ENCODE measurements at regions not wholly inside any gene's neighbourhood (a gene's known extent, or its start where the extent isn't known, plus 50 kb on each side); places are given as distances from the start of the nearest gene placed in this dataset.

GRCh38 chr4:41461780-41462307, 76.1 kb upstream of the LIMCH1 start:
- no peaks in the 10 kb centered on the region for H3K79me2 ChIP-seq (ENCODE audit: control insufficient read depth, insufficient read depth, low read length)
- ChIA-PET POLR2A (no interaction called here), CTCF (no interaction called here)
- H3K4me2 ChIP-seq (replicated peaks; ENCODE audit: low read depth, low read length, poor library complexity, severe bottlenecking), result no peak overlapping the region
- no peak overlapping the region for H2AFZ ChIP-seq (ENCODE audit: insufficient read depth, low read depth, low read length, poor library complexity, severe bottlenecking)
- H3K4me3 Mint-ChIP-seq, result no peak overlapping the region
- no peaks in the 10 kb centered on the region for H3K36me3 ChIP-seq (replicated peaks in 1 of 2; ENCODE audit: control extremely low read depth in 1 of 2, control insufficient read depth in 1 of 2, extremely low read depth in 1 of 2, insufficient read depth in 2 of 2, low read length in 1 of 2)
- no peaks in the 10 kb centered on the region for H4K20me1 ChIP-seq (ENCODE audit: control insufficient read depth, insufficient read depth, low read length, poor library complexity, severe bottlenecking)
- no peaks in the 10 kb centered on the region for H3K27me3 ChIP-seq (replicated peaks in 1 of 4; ENCODE audit: control extremely low read depth in 1 of 4, control insufficient read depth in 3 of 4, insufficient read depth in 4 of 4, low read length in 3 of 4)
- 94% methylated on average over 2 of the region's 3 CpGs for WGBS (ENCODE audit: insufficient coverage)
- H3K27me3 Mint-ChIP-seq, result peaks cover 3% of the 10 kb centered on the region
- H3K9me3 ChIP-seq (ENCODE audit: control extremely low read depth in 1 of 3, control insufficient read depth in 2 of 3, insufficient read depth in 1 of 3, low read length in 2 of 3), result no peaks in the 10 kb centered on the region
- H3K9me3 Mint-ChIP-seq (ENCODE audit: insufficient read depth), result no peaks in the 10 kb centered on the region
- DNase-seq (no peak), ATAC-seq (ENCODE audit: low read depth) (no peak)
- no peak overlapping the region for H3K27ac ChIP-seq (ENCODE audit: low read length in 2 of 2)
- intact Hi-C loops (cut with micrococcal nuclease), result no loop called here
- no peak for TF ChIP-seq CTCF (IDR thresholded peaks at IDR 0.05)
- no peak overlapping the region for H3K9ac ChIP-seq (ENCODE audit: low read length)
- H3K27ac Mint-ChIP-seq, result no peak overlapping the region
- H3K4me3 ChIP-seq (ENCODE audit: control extremely low read depth in 1 of 5, extremely low read depth in 1 of 5, insufficient read depth in 1 of 5, low read depth in 2 of 5, low read length in 4 of 5), result no peak overlapping the region
- no peaks in the 10 kb centered on the region for H3K4me1 ChIP-seq (ENCODE audit: control insufficient read depth in 2 of 2, insufficient read depth in 2 of 2, low read length in 2 of 2)
- H3K4me1 Mint-ChIP-seq, result no peaks in the 10 kb centered on the region

- Histone ChIP-seq H3K27ac (ENCODE audit: low read length in 2 of 2) (no peak overlapping the region), H3K4me3 (ENCODE audit: control extremely low read depth in 1 of 5, extremely low read depth in 1 of 5, insufficient read depth in 1 of 5, low read depth in 2 of 5, low read length in 4 of 5) (no peak overlapping the region), H3K79me2 (ENCODE audit: control insufficient read depth, insufficient read depth, low read length) (no peaks in the 10 kb centered on the region), H4K20me1 (ENCODE audit: control insufficient read depth, insufficient read depth, low read length, poor library complexity, severe bottlenecking) (no peaks in the 10 kb centered on the region), H3K4me1 (ENCODE audit: control insufficient read depth in 2 of 2, insufficient read depth in 2 of 2, low read length in 2 of 2) (no peaks in the 10 kb centered on the region), H2AFZ (ENCODE audit: insufficient read depth, low read depth, low read length, poor library complexity, severe bottlenecking) (no peak overlapping the region), H3K36me3 (replicated peaks in 1 of 2; ENCODE audit: control extremely low read depth in 1 of 2, control insufficient read depth in 1 of 2, extremely low read depth in 1 of 2, insufficient read depth in 2 of 2, low read length in 1 of 2) (no peaks in the 10 kb centered on the region), H3K9ac (ENCODE audit: low read length) (no peak overlapping the region), H3K27me3 (replicated peaks in 1 of 4; ENCODE audit: control extremely low read depth in 1 of 4, control insufficient read depth in 3 of 4, insufficient read depth in 4 of 4, low read length in 3 of 4) (peaks cover 0 to 3% (median 0%) of the 10 kb centered on the region in 4 experiments), H3K9me3 (ENCODE audit: control extremely low read depth in 1 of 3, control insufficient read depth in 2 of 3, insufficient read depth in 1 of 3, low read length in 2 of 3) (peaks cover 0 to 1% (median 0%) of the 10 kb centered on the region in 3 donors), H3K4me2 (replicated peaks; ENCODE audit: low read depth, low read length, poor library complexity, severe bottlenecking) (no peak overlapping the region)
- no peak overlapping the region for H3K4me3 Mint-ChIP-seq
- intact Hi-C loops (cut with micrococcal nuclease), result no loop called here
- no peaks in the 10 kb centered on the region for H3K4me1 Mint-ChIP-seq
- WGBS (ENCODE audit: insufficient coverage), result 97% methylated on average over 5 of the region's 5 CpGs
- TF ChIP-seq CTCF (IDR thresholded peaks at IDR 0.05) (no peak), EZH2 (IDR thresholded peaks at IDR 0.05; ENCODE audit: borderline replicate concordance, insufficient read depth, low read depth, low read length, poor library complexity, severe bottlenecking) (no peak)
- H3K27ac Mint-ChIP-seq, result no peak overlapping the region
- no peaks in the 10 kb centered on the region for H3K9me3 Mint-ChIP-seq (ENCODE audit: insufficient read depth)
- POLR2A ChIA-PET, result no interaction called here
- ATAC-seq (ENCODE audit: low read depth) (no peak), DNase-seq (no peak)
- CTCF ChIA-PET, result interaction anchor here (0.6 kb wide), 1 partner anchor 226 kb away, joined by 3 read pairs; no protein-coding TSS in a partner anchor
- peaks cover 2% of the 10 kb centered on the region for H3K27me3 Mint-ChIP-seq
Observed at GRCh38 chr4:41465146-41465761, 72.7 kb upstream of the LIMCH1 start.

All from B cell (primary cell).